ENCODE measurements at regions not wholly inside any gene's neighbourhood (a gene's known extent, or its start where the extent isn't known, plus 50 kb on each side); places are given as distances from the start of the nearest gene placed in this dataset.

DNA sequence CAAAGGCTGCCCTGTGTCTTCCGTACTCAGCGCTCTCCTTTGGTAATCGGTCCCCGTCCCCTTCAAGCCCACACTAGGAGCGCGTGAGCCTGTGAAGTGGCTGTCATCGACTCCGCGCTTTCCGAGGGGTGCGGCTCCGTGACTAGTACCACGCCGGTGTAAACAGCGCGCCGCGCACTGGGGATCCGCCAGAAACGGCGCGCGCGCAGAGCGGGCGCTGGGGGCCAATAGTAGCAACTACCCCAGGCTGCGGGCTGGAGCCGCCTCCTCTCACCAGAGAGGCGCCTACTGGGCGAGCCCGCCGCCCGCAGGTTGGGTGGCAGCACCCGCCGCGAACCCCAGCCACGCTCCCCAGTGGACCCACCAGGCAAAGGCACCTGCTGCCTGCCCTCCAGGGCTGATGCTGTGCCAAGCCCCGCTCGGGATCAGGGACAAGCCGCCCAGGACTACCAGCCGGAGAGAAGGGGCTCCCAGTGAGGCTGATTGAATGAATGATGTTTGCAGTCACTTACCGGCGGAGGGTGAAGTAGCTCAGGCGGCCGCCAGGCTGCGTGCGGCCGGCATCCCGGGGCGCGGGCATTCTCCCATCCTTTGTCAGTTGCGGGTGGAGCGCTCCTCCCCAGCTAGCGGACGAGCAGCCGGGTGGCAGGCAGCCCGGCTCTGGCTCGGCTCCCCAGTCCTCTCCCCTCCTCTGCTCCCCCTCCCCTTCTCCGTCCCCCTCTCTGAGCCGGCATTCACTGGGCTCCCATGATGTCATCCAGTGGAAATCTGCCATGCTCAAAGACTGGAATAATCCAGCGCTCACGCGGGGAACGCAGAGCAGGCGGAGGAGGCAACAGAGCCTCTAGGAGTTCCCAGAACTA, 370.3 kb upstream of the SMIM31 start:
- TF ChIP-seq, protein P1, sequence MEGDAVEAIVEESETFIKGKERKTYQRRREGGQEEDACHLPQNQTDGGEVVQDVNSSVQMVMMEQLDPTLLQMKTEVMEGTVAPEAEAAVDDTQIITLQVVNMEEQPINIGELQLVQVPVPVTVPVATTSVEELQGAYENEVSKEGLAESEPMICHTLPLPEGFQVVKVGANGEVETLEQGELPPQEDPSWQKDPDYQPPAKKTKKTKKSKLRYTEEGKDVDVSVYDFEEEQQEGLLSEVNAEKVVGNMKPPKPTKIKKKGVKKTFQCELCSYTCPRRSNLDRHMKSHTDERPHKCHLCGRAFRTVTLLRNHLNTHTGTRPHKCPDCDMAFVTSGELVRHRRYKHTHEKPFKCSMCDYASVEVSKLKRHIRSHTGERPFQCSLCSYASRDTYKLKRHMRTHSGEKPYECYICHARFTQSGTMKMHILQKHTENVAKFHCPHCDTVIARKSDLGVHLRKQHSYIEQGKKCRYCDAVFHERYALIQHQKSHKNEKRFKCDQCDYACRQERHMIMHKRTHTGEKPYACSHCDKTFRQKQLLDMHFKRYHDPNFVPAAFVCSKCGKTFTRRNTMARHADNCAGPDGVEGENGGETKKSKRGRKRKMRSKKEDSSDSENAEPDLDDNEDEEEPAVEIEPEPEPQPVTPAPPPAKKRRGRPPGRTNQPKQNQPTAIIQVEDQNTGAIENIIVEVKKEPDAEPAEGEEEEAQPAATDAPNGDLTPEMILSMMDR (IDR thresholded peaks at IDR 0.05): no peak
- TF ChIP-seq POLR2AphosphoS5 (IDR thresholded peaks at IDR 0.05) (no peak), POLR2A (IDR thresholded peaks at IDR 0.05) (no peak)

All from breast epithelium (tissue), 3 donors.